RPMI8226 (cell line): ENCODE measurements at regions not wholly inside any gene's neighbourhood (a gene's known extent, or its start where the extent isn't known, plus 50 kb on each side); places are given as distances from the start of the nearest gene placed in this dataset.

Experiments
- DNase-seq: peaks from one replicate; pipeline ENCODE4 v3.0.0-alpha.2; 2015

DNA sequence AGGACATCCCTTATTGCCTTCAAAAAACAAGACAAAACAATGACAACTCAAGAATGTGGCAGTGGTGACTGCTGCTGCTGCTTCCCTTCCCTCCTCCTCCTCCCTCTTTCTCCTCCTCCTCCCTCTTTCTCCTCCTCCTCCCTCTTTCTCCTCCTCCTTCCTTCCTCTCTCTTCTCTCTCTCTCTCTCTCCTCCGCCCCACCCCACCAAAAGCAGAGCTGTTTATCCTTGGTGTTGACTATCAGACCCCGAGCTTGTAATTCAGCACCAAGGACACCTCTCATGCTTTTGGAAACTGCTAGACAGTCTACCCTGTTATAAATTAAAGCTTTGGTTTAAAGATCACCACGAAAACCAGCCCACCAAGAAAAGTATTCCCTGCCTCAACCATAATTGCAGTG lies 72.4 kb upstream of the IFNAR2 start:
- DNase-seq = no peak

DNA sequence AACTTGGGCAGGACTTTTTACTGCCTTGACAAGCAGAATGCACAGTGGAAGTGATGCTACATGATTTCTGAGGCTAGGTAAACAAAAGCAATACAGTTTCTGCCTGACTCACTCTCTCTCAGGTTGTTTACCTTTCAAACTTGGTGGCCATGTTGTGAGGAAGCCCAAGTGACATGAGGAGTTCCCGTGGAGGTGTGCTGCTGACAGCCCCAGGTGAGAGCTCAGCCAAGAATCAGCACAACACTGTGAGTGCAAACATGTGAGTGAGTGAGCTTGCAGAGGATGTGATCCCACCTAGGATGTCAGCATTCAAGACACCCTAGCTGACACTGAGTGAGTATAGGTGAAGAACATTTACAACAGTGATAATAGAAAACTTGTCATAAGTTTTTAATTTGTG lies 71.1 kb upstream of the IFNAR2 start:
- no peak for DNase-seq

DNA sequence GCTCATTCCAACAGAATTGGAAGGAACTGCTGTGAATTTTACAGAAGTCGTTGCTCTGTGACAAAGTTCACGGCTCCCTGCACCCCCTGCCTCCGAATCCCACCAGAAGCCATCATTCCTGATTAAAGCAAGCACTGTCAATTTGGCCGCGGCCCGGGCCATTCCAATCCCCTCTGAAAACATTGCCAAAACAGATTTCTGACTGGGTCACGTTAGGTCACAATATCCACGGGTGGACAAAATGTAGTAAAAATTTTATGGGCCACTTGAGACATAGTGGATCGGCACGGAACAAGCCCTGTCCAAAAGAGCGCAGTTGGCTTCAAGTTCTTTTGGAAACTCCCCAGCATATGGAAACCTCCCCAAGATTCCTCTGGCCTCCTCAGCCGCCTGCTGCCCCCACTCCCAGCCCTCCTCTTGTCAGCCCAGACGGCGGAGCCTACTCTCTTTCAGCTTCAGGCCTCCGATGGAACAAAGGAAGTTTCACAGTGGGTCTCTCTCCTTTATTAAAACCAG lies 67.2 kb upstream of the IFNAR2 start:
- DNase-seq = no peak

DNA sequence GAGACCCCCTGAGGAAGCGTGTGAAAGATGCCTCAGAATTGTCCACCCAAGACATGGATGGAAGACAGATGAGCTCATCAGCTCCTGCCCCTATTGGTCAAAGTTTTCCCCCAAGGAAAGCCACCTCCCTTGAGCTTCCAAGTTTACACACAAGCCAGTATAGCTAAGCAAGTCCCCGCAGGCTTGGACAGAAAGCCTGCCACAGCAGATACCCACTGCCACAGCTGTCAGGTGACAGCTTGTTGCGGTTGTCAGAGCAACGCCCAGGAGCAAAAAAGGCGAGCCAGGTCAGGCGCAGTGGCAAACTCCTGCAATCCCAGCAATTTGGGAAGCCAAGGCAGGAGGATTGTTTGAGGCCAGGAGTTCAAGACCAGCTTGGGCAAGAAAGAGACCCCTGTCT lies 60.9 kb upstream of the IFNAR2 start:
- peak; percentile 66 for DNase-seq

DNA sequence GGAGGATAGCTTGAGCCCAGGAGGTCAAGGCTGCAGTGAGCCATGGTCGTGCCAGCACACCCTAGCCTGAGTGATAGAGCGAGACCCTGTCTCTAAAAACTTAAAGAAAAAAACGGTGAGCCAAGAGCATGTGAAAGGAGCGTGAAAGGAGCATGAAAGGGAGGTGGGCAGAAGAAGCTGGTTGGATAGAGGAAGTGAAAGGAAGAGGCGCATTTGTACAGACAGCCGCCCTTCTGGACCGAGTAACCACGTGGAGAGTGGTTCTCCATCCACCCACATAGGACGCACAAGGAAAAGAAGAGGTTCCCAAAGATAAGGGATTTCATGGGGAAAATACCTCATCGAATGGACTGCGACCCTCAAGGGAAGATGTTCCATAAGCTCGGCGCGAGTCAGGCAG lies 60.4 kb upstream of the IFNAR2 start:
- peak; percentile 64 for DNase-seq

DNA sequence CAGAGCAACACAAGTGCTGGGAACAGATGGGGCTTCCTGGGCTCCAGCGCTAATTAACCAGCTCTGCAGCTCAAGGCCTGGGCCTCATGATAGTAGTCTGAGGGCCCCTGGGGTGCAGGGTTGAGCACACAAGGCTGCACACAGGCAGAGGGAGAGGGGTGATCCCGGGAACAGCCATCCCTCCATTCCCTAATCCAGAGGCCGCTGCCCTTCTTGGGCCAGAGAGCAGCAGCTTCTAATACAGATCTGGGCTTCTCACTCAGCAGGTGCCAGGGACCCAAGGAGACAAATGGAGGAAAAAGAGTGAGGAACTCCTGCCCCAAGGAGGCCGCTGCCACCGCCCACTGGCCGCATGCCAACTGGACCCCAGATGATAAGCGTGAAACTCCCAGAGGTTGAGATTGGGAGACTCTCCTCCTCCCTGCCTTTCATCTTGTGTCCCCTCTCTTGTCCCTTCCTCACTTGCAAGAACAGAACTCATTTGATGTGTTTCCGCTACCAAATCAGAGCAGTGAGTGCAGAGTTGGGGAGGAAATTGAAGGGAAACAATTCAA lies 58.0 kb upstream of the IFNAR2 start:
- DNase-seq = no peak

DNA sequence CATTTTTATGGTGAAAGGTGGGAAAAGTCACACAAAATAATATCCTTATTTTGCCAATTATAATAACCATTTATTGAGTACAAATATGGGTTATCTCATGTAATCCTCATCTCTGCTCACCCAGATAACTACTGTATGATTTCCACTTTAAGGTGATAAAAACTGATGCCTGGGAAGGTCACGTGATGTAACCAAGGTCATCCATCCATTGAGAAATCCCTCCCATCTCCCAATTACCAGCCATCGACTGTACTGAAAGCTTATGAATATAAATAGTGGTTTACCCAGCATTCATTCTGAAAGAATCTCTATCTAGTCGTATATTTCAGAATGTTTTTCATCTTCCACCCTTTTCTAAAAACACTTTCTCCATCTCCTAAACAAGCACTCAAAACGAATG lies 55.0 kb upstream of the IFNAR2 start:
- DNase-seq = no peak
